ENCODE measurements at regions not wholly inside any gene's neighbourhood (a gene's known extent, or its start where the extent isn't known, plus 50 kb on each side); places are given as distances from the start of the nearest gene placed in this dataset.
"Not testable (repeated sequence)": the region's sequence is repeated elsewhere in the genome, so short reads cannot be mapped to it uniquely, and the experiment has no call there.

DNA sequence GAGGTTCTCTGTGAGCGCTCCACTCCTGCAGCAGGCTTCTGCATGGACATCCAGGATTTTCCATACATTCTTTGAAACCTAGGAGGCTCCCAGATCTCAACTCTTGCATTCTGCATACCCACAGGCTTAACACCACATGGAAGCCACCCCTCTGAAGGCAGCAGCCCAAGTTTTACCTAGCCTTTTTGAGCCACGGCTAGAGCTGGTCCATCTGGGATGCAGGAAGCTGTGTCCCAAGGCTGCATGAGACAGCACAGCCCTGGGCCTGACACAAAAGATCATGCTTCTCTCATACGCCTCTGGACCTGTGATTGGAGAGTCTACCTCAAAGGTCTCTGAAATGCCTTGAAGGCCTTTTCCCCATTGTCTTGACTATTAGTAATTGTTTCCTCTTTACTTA is 53.6 kb upstream of the RPRM start:
- TF ChIP-seq, protein P1, sequence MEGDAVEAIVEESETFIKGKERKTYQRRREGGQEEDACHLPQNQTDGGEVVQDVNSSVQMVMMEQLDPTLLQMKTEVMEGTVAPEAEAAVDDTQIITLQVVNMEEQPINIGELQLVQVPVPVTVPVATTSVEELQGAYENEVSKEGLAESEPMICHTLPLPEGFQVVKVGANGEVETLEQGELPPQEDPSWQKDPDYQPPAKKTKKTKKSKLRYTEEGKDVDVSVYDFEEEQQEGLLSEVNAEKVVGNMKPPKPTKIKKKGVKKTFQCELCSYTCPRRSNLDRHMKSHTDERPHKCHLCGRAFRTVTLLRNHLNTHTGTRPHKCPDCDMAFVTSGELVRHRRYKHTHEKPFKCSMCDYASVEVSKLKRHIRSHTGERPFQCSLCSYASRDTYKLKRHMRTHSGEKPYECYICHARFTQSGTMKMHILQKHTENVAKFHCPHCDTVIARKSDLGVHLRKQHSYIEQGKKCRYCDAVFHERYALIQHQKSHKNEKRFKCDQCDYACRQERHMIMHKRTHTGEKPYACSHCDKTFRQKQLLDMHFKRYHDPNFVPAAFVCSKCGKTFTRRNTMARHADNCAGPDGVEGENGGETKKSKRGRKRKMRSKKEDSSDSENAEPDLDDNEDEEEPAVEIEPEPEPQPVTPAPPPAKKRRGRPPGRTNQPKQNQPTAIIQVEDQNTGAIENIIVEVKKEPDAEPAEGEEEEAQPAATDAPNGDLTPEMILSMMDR (IDR thresholded peaks at IDR 0.05): no peak
- TF ChIP-seq POLR2A (IDR thresholded peaks at IDR 0.05) (no peak), EP300 (IDR thresholded peaks at IDR 0.05) (no peak)
- intact Hi-C loops (cut with DNase I): no loop called here
- DNase-seq: no peak
- Histone ChIP-seq H3K9me3 (no peaks in the 10 kb centered on the region), H3K4me3 (no peak overlapping the region), H3K36me3 (no peaks in the 10 kb centered on the region), H3K27me3 (no peaks in the 10 kb centered on the region), H3K27ac (no peak overlapping the region), H3K4me1 (ENCODE audit: insufficient read depth) (no peaks in the 10 kb centered on the region)
- 80 to 93% (median 86%) methylated on average over 3 of the region's 3 CpGs for WGBS, 3 donors

DNA sequence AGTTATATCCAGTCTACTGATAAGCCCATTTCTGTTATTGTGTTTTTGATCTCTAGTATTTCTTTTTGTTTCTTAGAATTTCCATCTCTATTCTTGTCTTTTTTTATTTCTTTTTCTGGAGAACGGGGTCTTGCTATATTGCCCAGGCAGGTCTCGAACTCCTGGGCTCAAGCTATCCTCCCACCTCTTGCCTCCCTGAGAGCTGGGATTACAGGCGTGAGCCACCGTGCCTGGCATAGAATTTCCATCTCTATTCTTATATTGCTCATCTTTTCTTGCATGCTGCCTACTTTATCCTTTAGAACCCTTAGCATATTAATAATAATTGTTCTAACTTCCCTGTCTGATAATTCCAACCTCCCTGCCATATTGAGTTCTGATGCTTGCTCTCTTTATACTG is 55.2 kb upstream of the RPRM start:
- H3K36me3 ChIP-seq, DNase-seq, H3K9me3 ChIP-seq: not testable (repeated sequence)

DNA sequence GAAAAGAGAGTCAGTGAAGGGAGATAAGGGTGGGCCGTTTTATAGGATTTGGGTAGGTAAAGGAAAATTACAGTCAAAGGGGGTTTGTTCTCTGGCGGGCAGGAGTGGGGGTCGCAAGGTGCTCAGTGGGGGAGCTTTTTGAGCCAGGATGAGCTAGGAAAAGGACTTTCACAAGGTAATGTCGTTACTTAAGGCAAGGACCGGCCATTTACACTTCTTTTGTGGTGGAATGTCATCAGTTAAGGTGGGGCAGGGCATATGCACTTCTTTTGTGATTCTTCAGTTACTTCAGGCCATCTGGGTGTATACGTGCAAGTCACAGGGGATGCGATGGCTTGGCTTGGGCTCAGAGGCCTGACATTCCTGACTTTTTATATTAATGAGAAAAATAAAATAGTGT is 56.0 kb upstream of the RPRM start:
- WGBS, 3 donors: 83 to 87% (median 87%) methylated on average over 7 of the region's 7 CpGs
- H3K4me1 ChIP-seq (ENCODE audit: insufficient read depth); intact Hi-C loops (cut with DNase I); H3K36me3 ChIP-seq; H3K27me3 ChIP-seq; DNase-seq; H3K4me3 ChIP-seq; H3K27ac ChIP-seq; H3K9me3 ChIP-seq: not testable (repeated sequence)

More for the DNA sequence above, 55.2 kb upstream of the RPRM start:
- intact Hi-C loops (cut with DNase I); H3K27me3 ChIP-seq; H3K27ac ChIP-seq; H3K4me3 ChIP-seq; H3K4me1 ChIP-seq (ENCODE audit: insufficient read depth): not testable (repeated sequence)
- 95 to 97% (median 95%) methylated on average over 4 of the region's 4 CpGs for WGBS, 3 donors

DNA sequence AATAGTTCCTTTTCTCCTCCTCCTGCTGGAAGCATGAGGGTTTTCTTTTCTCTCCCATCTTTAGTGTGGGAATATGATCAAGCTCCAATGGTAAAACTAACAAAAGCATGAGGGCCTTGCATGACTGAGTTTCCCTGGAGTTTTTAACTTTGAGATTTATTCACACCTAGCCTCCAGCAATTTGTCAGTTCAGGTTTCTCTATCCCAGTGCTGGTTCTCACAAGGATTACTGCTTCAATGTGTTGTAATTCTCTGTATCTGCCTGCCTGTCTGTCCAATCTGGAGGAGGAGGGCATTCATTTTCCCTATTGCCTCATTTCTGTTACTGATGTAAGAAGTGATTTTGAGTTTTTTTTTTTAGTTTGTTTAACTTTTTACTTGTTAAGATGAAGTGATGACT is 57.6 kb upstream of the RPRM start:
- intact Hi-C loops (cut with DNase I): no loop called here
- no peak overlapping the region for H3K4me3 ChIP-seq
- H3K27ac ChIP-seq: no peak overlapping the region
- TF ChIP-seq POLR2A (IDR thresholded peaks at IDR 0.05) (no peak), EP300 (IDR thresholded peaks at IDR 0.05) (no peak)
- TF ChIP-seq, protein P1 (IDR thresholded peaks at IDR 0.05): no peak
- no peak for DNase-seq
- no peaks in the 10 kb centered on the region for H3K9me3 ChIP-seq
- H3K27me3 ChIP-seq: no peaks in the 10 kb centered on the region
- no peaks in the 10 kb centered on the region for H3K4me1 ChIP-seq (ENCODE audit: insufficient read depth)
- H3K36me3 ChIP-seq: no peaks in the 10 kb centered on the region

DNA sequence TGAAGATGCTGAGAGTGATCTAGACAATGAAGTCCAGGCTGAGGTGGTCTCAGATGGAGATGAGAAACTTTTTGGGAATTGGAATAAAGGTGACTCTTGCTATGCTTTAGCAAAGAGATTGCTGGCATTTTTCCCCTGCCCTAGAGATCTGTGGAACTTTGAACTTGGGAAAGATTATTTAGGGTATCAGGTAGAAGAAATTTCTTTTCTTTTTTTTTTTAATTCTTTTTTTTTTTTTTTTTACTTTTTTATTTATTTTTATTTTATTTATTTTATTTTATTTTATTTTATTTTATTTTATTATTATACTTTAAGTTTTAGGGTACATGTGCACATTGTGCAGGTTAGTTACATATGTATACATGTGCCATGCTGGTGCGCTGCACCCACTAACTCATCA is 59.5 kb upstream of the RPRM start:
- H3K4me3 ChIP-seq; H3K27me3 ChIP-seq; H3K36me3 ChIP-seq; intact Hi-C loops (cut with DNase I); H3K27ac ChIP-seq; H3K4me1 ChIP-seq (ENCODE audit: insufficient read depth); H3K9me3 ChIP-seq; DNase-seq: not testable (repeated sequence)
- no CpG with 5 or more reads among the region's 1 CpG for WGBS, 3 donors

DNA sequence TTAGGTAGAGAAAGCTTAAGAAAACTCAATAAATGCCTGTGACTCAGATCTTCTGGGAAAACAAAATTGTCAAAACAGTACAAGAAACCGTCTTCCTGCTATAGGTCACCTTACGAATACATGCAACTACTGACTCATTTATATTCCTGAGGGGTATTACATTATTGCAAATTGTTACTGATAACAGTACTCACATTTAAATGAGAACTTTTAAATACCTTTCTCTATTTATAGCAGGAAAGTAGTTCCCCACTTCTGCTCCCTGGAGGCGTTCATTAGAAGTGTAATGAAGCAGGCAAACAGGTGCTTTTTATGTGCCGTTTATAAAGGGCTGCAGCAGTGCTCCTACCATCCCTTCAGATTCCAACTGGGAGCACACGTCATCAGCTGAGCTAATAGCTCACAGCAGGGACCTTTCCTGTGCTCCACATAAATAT is 65.1 kb upstream of the RPRM start:
- Histone ChIP-seq H3K4me1 (ENCODE audit: insufficient read depth) (no peaks in the 10 kb centered on the region), H3K36me3 (no peaks in the 10 kb centered on the region), H3K27me3 (no peaks in the 10 kb centered on the region), H3K27ac (no peak overlapping the region), H3K9me3 (no peaks in the 10 kb centered on the region), H3K4me3 (no peak overlapping the region)
- intact Hi-C loops (cut with DNase I): no loop called here
- TF ChIP-seq EP300 (IDR thresholded peaks at IDR 0.05) (no peak), POLR2A (IDR thresholded peaks at IDR 0.05) (no peak)
- TF ChIP-seq, protein P1 (IDR thresholded peaks at IDR 0.05): no peak
- 34 to 36% (median 35%) methylated on average over 5 of the region's 5 CpGs for WGBS, 3 donors
- DNase-seq: no peak
